Neutrophil (primary cell): ENCODE measurements at regions not wholly inside any gene's neighbourhood (a gene's known extent, or its start where the extent isn't known, plus 50 kb on each side); places are given as distances from the start of the nearest gene placed in this dataset.
"Not testable (repeated sequence)": the region's sequence is repeated elsewhere in the genome, so short reads cannot be mapped to it uniquely, and the experiment has no call there.

Experiments
- H3K27ac ChIP-seq: fragments of 200-600 bp; sonication (generic); 2 replicates; pipeline ENCODE4 v1.5.1; 2016; ENCODE audit warnings: mild to moderate bottlenecking, moderate library complexity
- H3K27me3 ChIP-seq: fragments of 200-600 bp; sonication (generic); 2 replicates; pipeline ENCODE4 v1.6.0; 2016; ENCODE audit warnings: mild to moderate bottlenecking
- H3K36me3 ChIP-seq: fragments of 200-600 bp; sonication (generic); 2 replicates; pipeline ENCODE4 v1.5.1; 2017
- H3K4me1 ChIP-seq, 2 experiments: fragments of 200-600 bp in 1 of 2; sonication (generic) in 1 of 2; 1 replicate in 1 of 2; 2 replicates in 1 of 2; pipeline versions ENCODE4 v1.5.1 to v1.6.1; 2013 to 2016; ENCODE audit warnings: low read depth in 1 of 2, low read length in 1 of 2, mild to moderate bottlenecking in 1 of 2, moderate library complexity in 1 of 2; ENCODE audit not compliant: control insufficient read depth in 1 of 2, insufficient read depth in 1 of 2
- H3K4me3 ChIP-seq, 2 experiments: fragments of 200-600 bp in 1 of 2; sonication (generic) in 1 of 2; 1 replicate in 1 of 2; 2 replicates in 1 of 2; pipeline ENCODE4 v1.5.1; 2013 to 2016; ENCODE audit warnings: low read depth in 1 of 2, low read length in 1 of 2, mild to moderate bottlenecking in 1 of 2, moderate library complexity in 1 of 2
- H3K9me3 ChIP-seq: fragments of 200-600 bp; sonication (generic); 2 replicates; pipeline ENCODE4 v1.5.1; 2016
- CTCF ChIP-seq: fragments of 200-600 bp; sonication (generic); IDR thresholded peaks from 2 replicates; pipeline ENCODE4 v1.5.1; 2016; ENCODE audit warnings: antibody characterized with exemption

- TF ChIP-seq CTCF: no peak
- H3K36me3 ChIP-seq: no peaks in the 10 kb centered on the region
- no peak overlapping the region for H3K4me3 ChIP-seq
- no peak overlapping the region for H3K27ac ChIP-seq
- no peaks in the 10 kb centered on the region for H3K4me1 ChIP-seq
- H3K9me3 ChIP-seq: no peaks in the 10 kb centered on the region
- no peaks in the 10 kb centered on the region for H3K27me3 ChIP-seq
These were observed 268.3 kb downstream of the MEX3B start for GRCh38 chr15:81777546-81777945.

- Histone ChIP-seq H3K27ac (no peak overlapping the region), H3K4me3 (no peak overlapping the region), H3K9me3 (no peaks in the 10 kb centered on the region), H3K4me1 (no peaks in the 10 kb centered on the region), H3K27me3 (no peaks in the 10 kb centered on the region), H3K36me3 (no peaks in the 10 kb centered on the region)
- no peak for TF ChIP-seq CTCF
These were observed 268.8 kb downstream of the MEX3B start for GRCh38 chr15:81776976-81777375.

GRCh38 chr15:81775779-81776178, 270.0 kb downstream of the MEX3B start:
- H3K27me3 ChIP-seq, H3K4me1 ChIP-seq, H3K36me3 ChIP-seq, H3K27ac ChIP-seq, H3K9me3 ChIP-seq, H3K4me3 ChIP-seq: not testable (repeated sequence)

- H3K27me3 ChIP-seq: no peaks in the 10 kb centered on the region
- no peaks in the 10 kb centered on the region for H3K9me3 ChIP-seq
- H3K4me1 ChIP-seq: no peaks in the 10 kb centered on the region
- no peaks in the 10 kb centered on the region for H3K36me3 ChIP-seq
- H3K4me3 ChIP-seq: no peak overlapping the region
- no peak overlapping the region for H3K27ac ChIP-seq
- TF ChIP-seq CTCF: no peak
These were observed 271.5 kb downstream of the MEX3B start for GRCh38 chr15:81774309-81774708.

GRCh38 chr15:81768773-81769172, 277.0 kb downstream of the MEX3B start:
- Histone ChIP-seq H3K27ac (no peak overlapping the region), H3K9me3 (no peaks in the 10 kb centered on the region), H3K36me3 (no peaks in the 10 kb centered on the region), H3K4me3 (no peak overlapping the region), H3K27me3 (no peaks in the 10 kb centered on the region), H3K4me1 (no peaks in the 10 kb centered on the region)
- no peak for TF ChIP-seq CTCF

- no peaks in the 10 kb centered on the region for H3K36me3 ChIP-seq
- no peaks in the 10 kb centered on the region for H3K9me3 ChIP-seq
- no peak for TF ChIP-seq CTCF
- no peak overlapping the region for H3K4me3 ChIP-seq
- H3K4me1 ChIP-seq: no peaks in the 10 kb centered on the region
- no peak overlapping the region for H3K27ac ChIP-seq
- H3K27me3 ChIP-seq: no peaks in the 10 kb centered on the region
These were observed 278.9 kb downstream of the MEX3B start for GRCh38 chr15:81766829-81767475.
